ENCODE measurements at regions not wholly inside any gene's neighbourhood (a gene's known extent, or its start where the extent isn't known, plus 50 kb on each side); places are given as distances from the start of the nearest gene placed in this dataset.

- peak; percentile 31; the same call in 2 of the 3 replicates for TF ChIP-seq CTCF (IDR thresholded peaks at IDR 0.05)
- TF ChIP-seq MAX (IDR thresholded peaks at IDR 0.05): no peak
- TF ChIP-seq SREBF2 (IDR thresholded peaks at IDR 0.05): no peak
- TF ChIP-seq CHD2 (IDR thresholded peaks at IDR 0.05; ENCODE audit: low read length, partially characterized antibody): no peak
Observed at GRCh38 chr14:53663709-53664108, 292.9 kb downstream of the BMP4 start.

Data from A549 (cell line).